GM18502 (cell line): ENCODE measurements at regions not wholly inside any gene's neighbourhood (a gene's known extent, or its start where the extent isn't known, plus 50 kb on each side); places are given as distances from the start of the nearest gene placed in this dataset.

Experiments
- ATAC-seq: cut with Tn5 transposase; IDR thresholded peaks from one replicate; pipeline ENCODE4 v1.9.1; 2021; ENCODE audit warnings: mild to moderate bottlenecking; ENCODE audit not compliant: unreplicated experiment, poor library complexity

- no peak for ATAC-seq
Measured at GRCh38 chr4:38495446-38495845, 168.6 kb upstream of the KLF3 start.

- ATAC-seq = no peak
Measured at GRCh38 chr4:38497121-38497520, 166.9 kb upstream of the KLF3 start.

- no peak for ATAC-seq
Measured at GRCh38 chr4:38499101-38499500, 164.9 kb upstream of the KLF3 start.

GRCh38 chr4:38500433-38500832, 163.6 kb upstream of the KLF3 start:
- no peak for ATAC-seq

GRCh38 chr4:38501698-38502097, 162.3 kb upstream of the KLF3 start:
- no peak for ATAC-seq

GRCh38 chr4:38503689-38504395, 160.2 kb upstream of the KLF3 start:
- ATAC-seq = peak; percentile 93

- peak; percentile 2 for ATAC-seq
Measured at GRCh38 chr4:38504396-38504715, 159.6 kb upstream of the KLF3 start.

GRCh38 chr4:38509551-38509950, 154.4 kb upstream of the KLF3 start:
- peak; percentile 70 for ATAC-seq

- ATAC-seq = no peak
Measured at GRCh38 chr4:38510201-38510600, 153.8 kb upstream of the KLF3 start.

GRCh38 chr4:38511702-38512101, 152.3 kb upstream of the KLF3 start:
- ATAC-seq = no peak

- no peak for ATAC-seq
Measured at GRCh38 chr4:38512840-38513239, 151.2 kb upstream of the KLF3 start.

- no peak for ATAC-seq
Measured at GRCh38 chr4:38514465-38515146, 149.4 kb upstream of the KLF3 start.

- no peak for ATAC-seq
Measured at GRCh38 chr4:38516190-38516589, 147.8 kb upstream of the KLF3 start.

GRCh38 chr4:38519666-38520065, 144.3 kb upstream of the KLF3 start:
- no peak for ATAC-seq

GRCh38 chr4:38523054-38523453, 140.9 kb upstream of the KLF3 start:
- no peak for ATAC-seq

- peak; percentile 98 for ATAC-seq
Measured at GRCh38 chr4:38523524-38524448, 140.2 kb upstream of the KLF3 start.

GRCh38 chr4:38526412-38526811, 137.6 kb upstream of the KLF3 start:
- ATAC-seq = no peak

- peak; percentile 82 for ATAC-seq
Measured at GRCh38 chr4:38529189-38530115, 134.5 kb upstream of the KLF3 start.

GRCh38 chr4:38530486-38530885, 133.5 kb upstream of the KLF3 start:
- ATAC-seq = no peak

- no peak for ATAC-seq
Measured at GRCh38 chr4:38531141-38531727, 132.8 kb upstream of the KLF3 start.
